ENCODE measurements at regions not wholly inside any gene's neighbourhood (a gene's known extent, or its start where the extent isn't known, plus 50 kb on each side); places are given as distances from the start of the nearest gene placed in this dataset.
"Not testable (repeated sequence)": the region's sequence is repeated elsewhere in the genome, so short reads cannot be mapped to it uniquely, and the experiment has no call there.

GRCh38 chr5:135154961-135155360 lies 120.9 kb upstream of the PITX1 start:
- ChIA-PET POLR2A (no interaction called here), CTCF (interaction anchor here (1.3 kb wide), 1 partner anchor 14 kb away, joined by 3 read pairs; no protein-coding TSS in a partner anchor)
- Histone ChIP-seq H3K27me3 (ENCODE audit: control insufficient read depth, insufficient read depth, low read length) (peaks cover 2% of the 10 kb centered on the region; the same call in 1 of the 2 replicates), H3K4me3 (ENCODE audit: low read depth, low read length) (no peak overlapping the region), H3K36me3 (ENCODE audit: control insufficient read depth, insufficient read depth, low read length) (no peaks in the 10 kb centered on the region)
- DNase-seq (ENCODE audit: low read depth) = no peak
- TF ChIP-seq CTCF (IDR thresholded peaks at IDR 0.05; ENCODE audit: insufficient read depth, low read depth, low read length) = no peak

- Histone ChIP-seq H3K4me3 (ENCODE audit: low read depth, low read length) (no peak overlapping the region), H3K27me3 (ENCODE audit: control insufficient read depth, insufficient read depth, low read length) (peaks cover 2% of the 10 kb centered on the region; the same call in 1 of the 2 replicates), H3K36me3 (ENCODE audit: control insufficient read depth, insufficient read depth, low read length) (no peaks in the 10 kb centered on the region)
- no peak for DNase-seq (ENCODE audit: low read depth)
- no peak for TF ChIP-seq CTCF (IDR thresholded peaks at IDR 0.05; ENCODE audit: insufficient read depth, low read depth, low read length)
- ChIA-PET CTCF (interaction anchor here (1.3 kb wide), 1 partner anchor 14 kb away, joined by 3 read pairs; no protein-coding TSS in a partner anchor), POLR2A (no interaction called here)
Measured at GRCh38 chr5:135154197-135154596, 120.2 kb upstream of the PITX1 start.

GRCh38 chr5:135153661-135154060 lies 119.6 kb upstream of the PITX1 start:
- Histone ChIP-seq H3K36me3 (ENCODE audit: control insufficient read depth, insufficient read depth, low read length) (no peaks in the 10 kb centered on the region), H3K27me3 (ENCODE audit: control insufficient read depth, insufficient read depth, low read length) (peaks cover 2% of the 10 kb centered on the region; the same call in 1 of the 2 replicates), H3K4me3 (ENCODE audit: low read depth, low read length) (no peak overlapping the region)
- ChIA-PET POLR2A (no interaction called here), CTCF (interaction anchor here (0.9 to 1.3 kb wide), 2 partner anchors 9 to 13 kb away, joined by 3 read pairs; no protein-coding TSS in a partner anchor)
- no peak for DNase-seq (ENCODE audit: low read depth)
- TF ChIP-seq CTCF (IDR thresholded peaks at IDR 0.05; ENCODE audit: insufficient read depth, low read depth, low read length) = no peak

- DNase-seq (ENCODE audit: low read depth) = no peak
- no peak for TF ChIP-seq CTCF (IDR thresholded peaks at IDR 0.05; ENCODE audit: insufficient read depth, low read depth, low read length)
- Histone ChIP-seq H3K36me3 (ENCODE audit: control insufficient read depth, insufficient read depth, low read length) (no peaks in the 10 kb centered on the region), H3K4me3 (ENCODE audit: low read depth, low read length) (no peak overlapping the region), H3K27me3 (ENCODE audit: control insufficient read depth, insufficient read depth, low read length) (peaks cover 2% of the 10 kb centered on the region; the same call in 1 of the 2 replicates)
- ChIA-PET CTCF (interaction anchor here (0.9 kb wide), 1 partner anchor 9 kb away, joined by 3 read pairs; no protein-coding TSS in a partner anchor), POLR2A (no interaction called here)
Measured at GRCh38 chr5:135153259-135153658, 119.2 kb upstream of the PITX1 start.

GRCh38 chr5:135151660-135152059 lies 117.6 kb upstream of the PITX1 start:
- H3K27me3 ChIP-seq (ENCODE audit: control insufficient read depth, insufficient read depth, low read length); DNase-seq (ENCODE audit: low read depth); H3K36me3 ChIP-seq (ENCODE audit: control insufficient read depth, insufficient read depth, low read length); POLR2A ChIA-PET; H3K4me3 ChIP-seq (ENCODE audit: low read depth, low read length); CTCF ChIA-PET: not testable (repeated sequence)

GRCh38 chr5:135151256-135151655 lies 117.2 kb upstream of the PITX1 start:
- ChIA-PET POLR2A (no interaction called here), CTCF (no interaction called here)
- no peaks in the 10 kb centered on the region for H3K36me3 ChIP-seq (ENCODE audit: control insufficient read depth, insufficient read depth, low read length)
- no peak for DNase-seq (ENCODE audit: low read depth)
- no peaks in the 10 kb centered on the region; the same call in 1 of the 2 replicates for H3K27me3 ChIP-seq (ENCODE audit: control insufficient read depth, insufficient read depth, low read length)
- no peak overlapping the region for H3K4me3 ChIP-seq (ENCODE audit: low read depth, low read length)
- no peak for TF ChIP-seq CTCF (IDR thresholded peaks at IDR 0.05; ENCODE audit: insufficient read depth, low read depth, low read length)

Data from BJ (cell line).